AG09319 (cell line): ENCODE measurements at regions not wholly inside any gene's neighbourhood (a gene's known extent, or its start where the extent isn't known, plus 50 kb on each side); places are given as distances from the start of the nearest gene placed in this dataset.

Experiments used
- DNase-seq: peaks from one replicate; pipeline ENCODE4 v3.0.0-alpha.2; 2010; ENCODE audit warnings: low read depth; ENCODE audit errors: extremely low read depth
- CTCF ChIP-seq: IDR thresholded peaks from 2 replicates; pipeline ENCODE4 v1.5.1; 2011; ENCODE audit warnings: low read depth, mild to moderate bottlenecking, inconsistent platforms, low read length, moderate library complexity

- TF ChIP-seq CTCF = no peak
- no peak for DNase-seq
These were observed 169.6 kb downstream of the GLI2 start for GRCh38 chr2:120905298-120905697.

- no peak for DNase-seq
- TF ChIP-seq CTCF = no peak
These were observed 170.3 kb downstream of the GLI2 start for GRCh38 chr2:120905824-120906571.

- TF ChIP-seq CTCF = no peak
- DNase-seq = no peak
These were observed 171.2 kb downstream of the GLI2 start for GRCh38 chr2:120906914-120907313.

- no peak for TF ChIP-seq CTCF
- DNase-seq = no peak
These were observed 172.2 kb downstream of the GLI2 start for GRCh38 chr2:120907822-120908221.

- no peak for TF ChIP-seq CTCF
- DNase-seq = no peak
These were observed 172.8 kb downstream of the GLI2 start for GRCh38 chr2:120908314-120908975.

GRCh38 chr2:120909102-120909501 lies 173.4 kb downstream of the GLI2 start:
- no peak for TF ChIP-seq CTCF
- DNase-seq = no peak

- no peak for TF ChIP-seq CTCF
- no peak for DNase-seq
These were observed 174.5 kb downstream of the GLI2 start for GRCh38 chr2:120910164-120910563.
